Gastrocnemius medialis (tissue), 4 donors: ENCODE measurements at regions not wholly inside any gene's neighbourhood (a gene's known extent, or its start where the extent isn't known, plus 50 kb on each side); places are given as distances from the start of the nearest gene placed in this dataset.

Experiments
- POLR2A ChIP-seq, 2 donors: fragments of 450-650 bp; IDR thresholded peaks; one replicate each; pipeline ENCODE4 v1.6.1; 2017; ENCODE audit warnings: antibody characterized with exemption in 2 of 2, mild to moderate bottlenecking in 2 of 2, moderate library complexity in 2 of 2
- TF ChIP-seq, protein P1 (sequence below), 5 experiments: fragments of 450-650 bp in 3 of 5; fragments of 200-600 bp in 2 of 5; sonication (generic) in 2 of 5; IDR thresholded peaks in 4 of 5; conservative IDR thresholded peaks in 1 of 5; 1 replicate in 4 of 5; 2 replicates in 1 of 5; pipeline ENCODE4 v1.5.1; 2016 to 2019; ENCODE audit warnings: antibody characterized with exemption in 5 of 5, mild to moderate bottlenecking in 3 of 5, moderate library complexity in 3 of 5

DNA sequence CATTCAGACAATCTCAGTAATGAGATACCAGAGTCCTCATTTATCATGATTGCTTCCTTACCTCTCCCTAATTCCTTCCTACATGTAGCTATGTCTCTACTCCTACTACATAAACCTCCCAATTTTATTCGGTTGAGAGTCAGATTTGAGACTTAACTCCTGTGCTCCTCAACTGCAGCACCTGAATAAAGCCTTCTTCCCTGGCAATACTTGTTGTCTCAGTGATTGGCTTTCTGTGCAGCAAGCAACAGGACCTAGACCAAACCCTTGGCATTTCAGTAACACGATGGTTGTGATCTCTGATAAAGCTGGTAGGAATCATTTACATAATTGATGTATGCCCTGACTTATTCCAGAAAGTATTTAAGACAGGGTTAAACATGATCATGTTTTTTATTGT lies 106.7 kb upstream of the NANOGP8 start:
- TF ChIP-seq, protein P1, sequence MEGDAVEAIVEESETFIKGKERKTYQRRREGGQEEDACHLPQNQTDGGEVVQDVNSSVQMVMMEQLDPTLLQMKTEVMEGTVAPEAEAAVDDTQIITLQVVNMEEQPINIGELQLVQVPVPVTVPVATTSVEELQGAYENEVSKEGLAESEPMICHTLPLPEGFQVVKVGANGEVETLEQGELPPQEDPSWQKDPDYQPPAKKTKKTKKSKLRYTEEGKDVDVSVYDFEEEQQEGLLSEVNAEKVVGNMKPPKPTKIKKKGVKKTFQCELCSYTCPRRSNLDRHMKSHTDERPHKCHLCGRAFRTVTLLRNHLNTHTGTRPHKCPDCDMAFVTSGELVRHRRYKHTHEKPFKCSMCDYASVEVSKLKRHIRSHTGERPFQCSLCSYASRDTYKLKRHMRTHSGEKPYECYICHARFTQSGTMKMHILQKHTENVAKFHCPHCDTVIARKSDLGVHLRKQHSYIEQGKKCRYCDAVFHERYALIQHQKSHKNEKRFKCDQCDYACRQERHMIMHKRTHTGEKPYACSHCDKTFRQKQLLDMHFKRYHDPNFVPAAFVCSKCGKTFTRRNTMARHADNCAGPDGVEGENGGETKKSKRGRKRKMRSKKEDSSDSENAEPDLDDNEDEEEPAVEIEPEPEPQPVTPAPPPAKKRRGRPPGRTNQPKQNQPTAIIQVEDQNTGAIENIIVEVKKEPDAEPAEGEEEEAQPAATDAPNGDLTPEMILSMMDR (IDR thresholded peaks at IDR 0.05 in 4 of 5, conservative IDR thresholded peaks at IDR 0.05 in 1 of 5): no peak
- no peak for TF ChIP-seq POLR2A (IDR thresholded peaks at IDR 0.05)
